ENCODE measurements at regions not wholly inside any gene's neighbourhood (a gene's known extent, or its start where the extent isn't known, plus 50 kb on each side); places are given as distances from the start of the nearest gene placed in this dataset.

GRCh38 chr5:159531554-159532105 lies 201.3 kb upstream of the IL12B start:
- Histone ChIP-seq H3K27me3 (ENCODE audit: control insufficient read depth in 3 of 3, insufficient read depth in 3 of 3, low read length in 2 of 3) (no peaks in the 10 kb centered on the region), H3K27ac (ENCODE audit: low read depth in 1 of 2, low read length in 1 of 2) (no peak overlapping the region), H3K4me1 (ENCODE audit: control insufficient read depth in 5 of 5, insufficient read depth in 5 of 5, low read length in 5 of 5) (no peaks in the 10 kb centered on the region), H3K36me3 (ENCODE audit: control insufficient read depth in 4 of 4, insufficient read depth in 4 of 4, low read length in 4 of 4) (no peaks in the 10 kb centered on the region), H3K9ac (ENCODE audit: insufficient read depth in 1 of 2, low read length in 2 of 2) (no peak overlapping the region), H3K4me3 (no peak overlapping the region), H3K9me3 (ENCODE audit: control insufficient read depth in 4 of 4, insufficient read depth in 3 of 4, low read length in 3 of 4) (peaks cover 0 to 5% (median 0%) of the 10 kb centered on the region in 4 donors)
- DNase-seq (no peak), ATAC-seq (ENCODE audit: insufficient read depth, low FRiP score) (no peak)
- no peak for TF ChIP-seq CTCF (IDR thresholded peaks at IDR 0.05; ENCODE audit: control extremely low read depth, extremely low read depth)

- no peak overlapping the region for H3K27ac ChIP-seq (ENCODE audit: low read depth in 1 of 2, low read length in 1 of 2)
- H3K4me3 ChIP-seq, result no peak overlapping the region
- no peaks in the 10 kb centered on the region for H3K27me3 ChIP-seq (ENCODE audit: control insufficient read depth in 3 of 3, insufficient read depth in 3 of 3, low read length in 2 of 3)
- WGBS, 2 donors, result 68 to 76% methylated on average over 6 of the region's 6 CpGs
- no peak overlapping the region for H3K9ac ChIP-seq (ENCODE audit: insufficient read depth in 1 of 2, low read length in 2 of 2)
- H3K9me3 ChIP-seq (ENCODE audit: control insufficient read depth in 4 of 4, insufficient read depth in 3 of 4, low read length in 3 of 4), result peaks cover 0 to 5% (median 0%) of the 10 kb centered on the region in 4 donors
- TF ChIP-seq CTCF (IDR thresholded peaks at IDR 0.05; ENCODE audit: control extremely low read depth, extremely low read depth), result no peak
- H3K36me3 ChIP-seq (ENCODE audit: control insufficient read depth in 4 of 4, insufficient read depth in 4 of 4, low read length in 4 of 4), result no peaks in the 10 kb centered on the region
- DNase-seq, result no peak
- H3K4me1 ChIP-seq (ENCODE audit: control insufficient read depth in 5 of 5, insufficient read depth in 5 of 5, low read length in 5 of 5), result no peaks in the 10 kb centered on the region
- no peak for ATAC-seq (ENCODE audit: insufficient read depth, low FRiP score)
These were observed 202.9 kb upstream of the IL12B start for GRCh38 chr5:159533197-159533596.

GRCh38 chr5:159536166-159536565 lies 205.9 kb upstream of the IL12B start:
- H3K9ac ChIP-seq (ENCODE audit: insufficient read depth in 1 of 2, low read length in 2 of 2), result no peak overlapping the region
- no peak overlapping the region for H3K4me3 ChIP-seq
- WGBS, 2 donors, result 89 to 90% methylated on average over 3 of the region's 3 CpGs
- no peak overlapping the region for H3K27ac ChIP-seq (ENCODE audit: low read depth in 1 of 2, low read length in 1 of 2)
- H3K36me3 ChIP-seq (ENCODE audit: control insufficient read depth in 4 of 4, insufficient read depth in 4 of 4, low read length in 4 of 4), result no peaks in the 10 kb centered on the region
- H3K4me1 ChIP-seq (ENCODE audit: control insufficient read depth in 5 of 5, insufficient read depth in 5 of 5, low read length in 5 of 5), result peaks cover 0 to 3% (median 0%) of the 10 kb centered on the region in 5 donors
- TF ChIP-seq CTCF (IDR thresholded peaks at IDR 0.05; ENCODE audit: control extremely low read depth, extremely low read depth), result no peak
- no peaks in the 10 kb centered on the region for H3K27me3 ChIP-seq (ENCODE audit: control insufficient read depth in 3 of 3, insufficient read depth in 3 of 3, low read length in 2 of 3)
- DNase-seq (no peak), ATAC-seq (ENCODE audit: insufficient read depth, low FRiP score) (no peak)
- H3K9me3 ChIP-seq (ENCODE audit: control insufficient read depth in 4 of 4, insufficient read depth in 3 of 4, low read length in 3 of 4), result no peaks in the 10 kb centered on the region

GRCh38 chr5:159536646-159537045 lies 206.4 kb upstream of the IL12B start:
- Histone ChIP-seq H3K9me3 (ENCODE audit: control insufficient read depth in 4 of 4, insufficient read depth in 3 of 4, low read length in 3 of 4) (no peaks in the 10 kb centered on the region), H3K36me3 (ENCODE audit: control insufficient read depth in 4 of 4, insufficient read depth in 4 of 4, low read length in 4 of 4) (no peaks in the 10 kb centered on the region), H3K27ac (ENCODE audit: low read depth in 1 of 2, low read length in 1 of 2) (no peak overlapping the region), H3K9ac (ENCODE audit: insufficient read depth in 1 of 2, low read length in 2 of 2) (no peak overlapping the region), H3K4me1 (ENCODE audit: control insufficient read depth in 5 of 5, insufficient read depth in 5 of 5, low read length in 5 of 5) (peaks cover 0 to 3% (median 0%) of the 10 kb centered on the region in 5 donors), H3K4me3 (no peak overlapping the region), H3K27me3 (ENCODE audit: control insufficient read depth in 3 of 3, insufficient read depth in 3 of 3, low read length in 2 of 3) (no peaks in the 10 kb centered on the region)
- ATAC-seq (ENCODE audit: insufficient read depth, low FRiP score) (no peak), DNase-seq (no peak)
- 91 to 93% methylated on average over 8 of the region's 8 CpGs for WGBS, 2 donors
- TF ChIP-seq CTCF (IDR thresholded peaks at IDR 0.05; ENCODE audit: control extremely low read depth, extremely low read depth), result no peak
